ENCODE measurements at regions not wholly inside any gene's neighbourhood (a gene's known extent, or its start where the extent isn't known, plus 50 kb on each side); places are given as distances from the start of the nearest gene placed in this dataset.

DNA sequence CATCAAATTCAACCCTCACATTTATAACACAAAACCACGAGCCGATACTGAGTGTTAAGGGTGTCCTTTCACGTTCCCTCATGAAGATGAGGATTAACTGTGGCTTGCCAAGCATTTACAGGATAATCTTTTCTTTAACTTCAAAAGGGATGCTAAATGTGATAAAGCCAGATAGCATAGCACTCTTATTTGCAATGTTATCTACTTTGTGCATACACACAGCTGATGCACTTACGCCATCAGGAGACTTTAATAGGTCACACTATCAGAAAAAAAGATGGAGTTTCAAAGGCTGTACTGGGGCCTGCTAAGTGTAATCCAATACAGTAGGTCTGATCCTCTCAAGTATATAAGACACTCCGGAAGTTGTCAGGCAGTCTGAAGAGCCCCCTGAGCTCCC lies 572.7 kb downstream of the PIK3C3 start:
- no peak overlapping the region for H3K4me3 ChIP-seq
- H3K27me3 ChIP-seq (replicated peaks in 1 of 7): no peaks in the 10 kb centered on the region
- intact Hi-C loops (cut with DNase I; ENCODE audit: low total_unique reads): no loop called here
- 78 to 89% (median 83%) methylated on average over 5 of the region's 5 CpGs for WGBS, 5 donors
- no peaks in the 10 kb centered on the region for H3K36me3 ChIP-seq
- TF ChIP-seq POLR2A (IDR thresholded peaks at IDR 0.05) (no peak), POLR2AphosphoS5 (IDR thresholded peaks at IDR 0.05) (no peak)
- TF ChIP-seq, protein P1, sequence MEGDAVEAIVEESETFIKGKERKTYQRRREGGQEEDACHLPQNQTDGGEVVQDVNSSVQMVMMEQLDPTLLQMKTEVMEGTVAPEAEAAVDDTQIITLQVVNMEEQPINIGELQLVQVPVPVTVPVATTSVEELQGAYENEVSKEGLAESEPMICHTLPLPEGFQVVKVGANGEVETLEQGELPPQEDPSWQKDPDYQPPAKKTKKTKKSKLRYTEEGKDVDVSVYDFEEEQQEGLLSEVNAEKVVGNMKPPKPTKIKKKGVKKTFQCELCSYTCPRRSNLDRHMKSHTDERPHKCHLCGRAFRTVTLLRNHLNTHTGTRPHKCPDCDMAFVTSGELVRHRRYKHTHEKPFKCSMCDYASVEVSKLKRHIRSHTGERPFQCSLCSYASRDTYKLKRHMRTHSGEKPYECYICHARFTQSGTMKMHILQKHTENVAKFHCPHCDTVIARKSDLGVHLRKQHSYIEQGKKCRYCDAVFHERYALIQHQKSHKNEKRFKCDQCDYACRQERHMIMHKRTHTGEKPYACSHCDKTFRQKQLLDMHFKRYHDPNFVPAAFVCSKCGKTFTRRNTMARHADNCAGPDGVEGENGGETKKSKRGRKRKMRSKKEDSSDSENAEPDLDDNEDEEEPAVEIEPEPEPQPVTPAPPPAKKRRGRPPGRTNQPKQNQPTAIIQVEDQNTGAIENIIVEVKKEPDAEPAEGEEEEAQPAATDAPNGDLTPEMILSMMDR (IDR thresholded peaks at IDR 0.05 in 8 of 11, conservative IDR thresholded peaks at IDR 0.05 in 3 of 11): no peak
- DNase-seq: no peak
- H3K27ac ChIP-seq: no peak overlapping the region
- H3K4me1 ChIP-seq: no peaks in the 10 kb centered on the region
- no peaks in the 10 kb centered on the region for H3K9me3 ChIP-seq

DNA sequence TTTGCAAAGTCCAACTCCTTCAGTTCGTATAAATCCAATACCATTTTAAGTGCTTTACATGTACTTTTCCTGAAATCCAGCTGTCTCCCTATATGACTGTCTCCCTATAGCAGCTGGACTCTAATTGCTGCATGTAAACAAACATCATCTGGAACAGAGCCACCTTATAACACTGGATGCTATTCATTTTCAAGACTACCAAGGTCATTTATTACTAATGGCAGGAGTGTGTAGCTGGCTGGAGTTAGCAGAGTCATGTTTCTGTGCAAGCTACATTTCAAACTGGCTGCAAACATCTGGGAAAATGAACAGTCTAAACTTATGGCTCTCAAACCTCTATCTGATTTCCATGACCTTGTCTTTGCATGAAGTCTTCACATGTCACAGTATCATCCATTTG lies 575.2 kb downstream of the PIK3C3 start:
- intact Hi-C loops (cut with DNase I; ENCODE audit: low total_unique reads): no loop called here

DNA sequence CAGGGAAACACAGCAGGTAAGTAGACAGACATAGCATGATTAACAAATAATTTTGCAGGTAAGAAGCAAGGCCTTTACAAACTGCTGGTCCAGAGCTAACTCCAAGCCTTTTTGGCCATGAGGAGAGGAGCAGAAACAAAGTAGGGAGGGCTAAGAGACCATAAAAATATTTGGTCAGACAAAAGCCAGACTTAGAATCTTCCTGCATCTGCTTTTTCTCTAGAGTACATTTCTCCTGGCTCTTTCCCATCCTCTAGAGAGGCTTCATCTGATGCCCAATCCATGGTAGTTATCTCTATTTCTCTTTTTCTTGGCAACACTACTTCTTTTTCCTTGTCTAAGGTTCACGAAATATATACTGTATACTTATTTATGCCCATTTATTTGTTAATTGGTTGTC lies 577.1 kb downstream of the PIK3C3 start:
- WGBS, 5 donors: 65 to 82% (median 74%) methylated on average over 1 of the region's 1 CpG
- Histone ChIP-seq H3K36me3 (no peaks in the 10 kb centered on the region), H3K4me1 (no peaks in the 10 kb centered on the region), H3K9me3 (no peaks in the 10 kb centered on the region), H3K27me3 (replicated peaks in 1 of 7) (no peaks in the 10 kb centered on the region), H3K4me3 (no peak overlapping the region), H3K27ac (no peak overlapping the region)
- no peak for DNase-seq
- TF ChIP-seq POLR2A (IDR thresholded peaks at IDR 0.05): no peak
- TF ChIP-seq, protein P1 (IDR thresholded peaks at IDR 0.05 in 8 of 11, conservative IDR thresholded peaks at IDR 0.05 in 3 of 11): no peak
- TF ChIP-seq POLR2AphosphoS5 (IDR thresholded peaks at IDR 0.05): no peak
- intact Hi-C loops (cut with DNase I; ENCODE audit: low total_unique reads): no loop called here

More for the DNA sequence above, 575.2 kb downstream of the PIK3C3 start:
- no peaks in the 10 kb centered on the region for H3K4me1 ChIP-seq
- H3K36me3 ChIP-seq: no peaks in the 10 kb centered on the region
- no peak overlapping the region for H3K4me3 ChIP-seq
- H3K27me3 ChIP-seq (replicated peaks in 1 of 7): no peaks in the 10 kb centered on the region
- WGBS, 5 donors: 60 to 100% (median 88%) methylated on average over 1 of the region's 1 CpG
- no peak overlapping the region for H3K27ac ChIP-seq
- TF ChIP-seq POLR2AphosphoS5 (IDR thresholded peaks at IDR 0.05) (no peak), POLR2A (IDR thresholded peaks at IDR 0.05) (no peak)
- TF ChIP-seq, protein P1 (IDR thresholded peaks at IDR 0.05 in 8 of 11, conservative IDR thresholded peaks at IDR 0.05 in 3 of 11): no peak
- no peak for DNase-seq
- H3K9me3 ChIP-seq: no peaks in the 10 kb centered on the region

DNA sequence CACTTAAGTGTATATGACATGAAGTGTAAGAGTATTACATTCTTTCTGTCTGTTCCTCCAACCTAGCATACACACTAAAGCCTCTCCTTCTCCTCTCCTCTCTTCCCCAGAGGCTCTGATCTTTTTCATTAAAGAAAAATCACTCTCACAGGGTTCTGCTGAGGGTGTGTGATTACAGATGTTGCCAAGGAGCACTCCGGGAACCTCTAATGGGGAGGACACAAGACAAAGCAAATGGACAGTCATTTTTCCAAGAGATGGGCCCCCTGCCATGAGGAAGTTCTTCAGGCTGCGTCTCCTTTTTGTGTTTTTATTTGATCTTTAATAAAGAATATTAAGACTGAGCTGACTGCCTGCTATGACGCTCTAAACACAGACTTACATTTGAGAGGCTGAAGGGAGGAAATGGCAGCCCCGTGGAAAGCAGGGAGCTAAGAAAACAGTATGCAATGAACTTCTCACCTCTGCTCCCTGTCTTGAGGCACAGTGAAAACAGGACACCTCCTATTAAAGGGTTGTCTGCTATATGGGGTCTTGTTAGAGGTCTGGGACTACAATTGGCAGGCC lies 578.1 kb downstream of the PIK3C3 start:
- Histone ChIP-seq H3K4me3 (no peak overlapping the region), H3K27me3 (replicated peaks in 1 of 7) (no peaks in the 10 kb centered on the region), H3K9me3 (no peaks in the 10 kb centered on the region), H3K27ac (no peak overlapping the region), H3K4me1 (no peaks in the 10 kb centered on the region), H3K36me3 (no peaks in the 10 kb centered on the region)
- 35 to 48% (median 39%) methylated on average over 4 of the region's 4 CpGs for WGBS, 5 donors
- DNase-seq: no peak
- TF ChIP-seq, protein P1 (IDR thresholded peaks at IDR 0.05 in 8 of 11, conservative IDR thresholded peaks at IDR 0.05 in 3 of 11): no peak
- TF ChIP-seq POLR2AphosphoS5 (IDR thresholded peaks at IDR 0.05) (no peak), POLR2A (IDR thresholded peaks at IDR 0.05) (no peak)
- intact Hi-C loops (cut with DNase I; ENCODE audit: low total_unique reads): no loop called here

Measured in spleen (tissue), 11 donors.